ENCODE measurements at regions not wholly inside any gene's neighbourhood (a gene's known extent, or its start where the extent isn't known, plus 50 kb on each side); places are given as distances from the start of the nearest gene placed in this dataset.

- TF ChIP-seq CTCF (conservative IDR thresholded peaks at IDR 0.05): no peak
- TF ChIP-seq ZFX (IDR thresholded peaks at IDR 0.05): no peak
- H3K27ac ChIP-seq: no peak overlapping the region
Observed at GRCh38 chr3:5428607-5429516, 241.4 kb downstream of the EDEM1 start.

- no peak overlapping the region for H3K27ac ChIP-seq
- no peak for TF ChIP-seq ZFX (IDR thresholded peaks at IDR 0.05)
- no peak for TF ChIP-seq CTCF (conservative IDR thresholded peaks at IDR 0.05)
Observed at GRCh38 chr3:5429517-5429890, 242.0 kb downstream of the EDEM1 start.

- TF ChIP-seq ZFX (IDR thresholded peaks at IDR 0.05): no peak
- no peak for TF ChIP-seq CTCF (conservative IDR thresholded peaks at IDR 0.05)
Observed at GRCh38 chr3:5430701-5431100, 243.2 kb downstream of the EDEM1 start.

GRCh38 chr3:5431146-5431545 lies 243.6 kb downstream of the EDEM1 start:
- TF ChIP-seq ZFX (IDR thresholded peaks at IDR 0.05): no peak
- no peak for TF ChIP-seq CTCF (conservative IDR thresholded peaks at IDR 0.05)
- H3K27ac ChIP-seq: no peak overlapping the region

More at GRCh38 chr3:5430701-5431100, 243.2 kb downstream of the EDEM1 start:
- H3K27ac ChIP-seq: no peak overlapping the region

- no peak for TF ChIP-seq ZFX (IDR thresholded peaks at IDR 0.05)
- TF ChIP-seq CTCF (conservative IDR thresholded peaks at IDR 0.05): no peak
Observed at GRCh38 chr3:5431811-5432378, 244.4 kb downstream of the EDEM1 start.

GRCh38 chr3:5437296-5437782 lies 249.8 kb downstream of the EDEM1 start:
- H3K27ac ChIP-seq: no peak overlapping the region
- TF ChIP-seq ZFX (IDR thresholded peaks at IDR 0.05) (no peak), CTCF (conservative IDR thresholded peaks at IDR 0.05) (no peak)

More at GRCh38 chr3:5431811-5432378, 244.4 kb downstream of the EDEM1 start:
- no peak overlapping the region for H3K27ac ChIP-seq

- TF ChIP-seq CTCF (conservative IDR thresholded peaks at IDR 0.05): no peak
- TF ChIP-seq ZFX (IDR thresholded peaks at IDR 0.05): no peak
- H3K27ac ChIP-seq: no peak overlapping the region
Observed at GRCh38 chr3:5437783-5438323, 250.3 kb downstream of the EDEM1 start.
